Neural cell (in vitro differentiated cells): ENCODE measurements at regions not wholly inside any gene's neighbourhood (a gene's known extent, or its start where the extent isn't known, plus 50 kb on each side); places are given as distances from the start of the nearest gene placed in this dataset.

Source experiments
- CTCF ChIP-seq: fragments of 450-650 bp; IDR thresholded peaks from 2 replicates; pipeline ENCODE4 v1.5.1; 2014; ENCODE audit warnings: antibody characterized with exemption, mild to moderate bottlenecking, moderate library complexity; ENCODE audit not compliant: poor library complexity, severe bottlenecking
- POLR2AphosphoS5 ChIP-seq: IDR thresholded peaks from 2 replicates; pipeline ENCODE4 v1.6.1; 2012
- TAF1 ChIP-seq: IDR thresholded peaks from 2 replicates; pipeline ENCODE4 v1.6.1; 2012; ENCODE audit warnings: low read depth

GRCh38 chr3:28646435-28646834, 297.8 kb upstream of the AZI2 start:
- no peak for TF ChIP-seq POLR2AphosphoS5
- no peak for TF ChIP-seq CTCF
- TF ChIP-seq TAF1: no peak
